Keratinocyte (primary cell): ENCODE measurements at regions not wholly inside any gene's neighbourhood (a gene's known extent, or its start where the extent isn't known, plus 50 kb on each side); places are given as distances from the start of the nearest gene placed in this dataset.

ENCODE experiments used
- DNase-seq: peaks from one replicate; pipeline ENCODE4 v3.0.0-alpha.2; 2011; ENCODE audit warnings: low read depth, missing footprints, low spot score
- FAIRE-seq: peaks from 2 replicates; lab custom pipeline; 2011; peaks lifted over from hg19 to GRCh38; lab: Jason Lieb, UNC
- H2AFZ ChIP-seq: 2 replicates; pipeline ENCODE4 v1.6.0; 2012; ENCODE audit warnings: low read length, control low read depth, inconsistent platforms; ENCODE audit not compliant: control insufficient read depth
- H3K27ac ChIP-seq: 2 replicates; pipeline ENCODE4 v1.5.1; 2011; ENCODE audit warnings: low read length; ENCODE audit not compliant: control insufficient read depth, insufficient read depth
- H3K27me3 ChIP-seq: 3 replicates; pipeline ENCODE4 v1.6.0; 2011; ENCODE audit warnings: low read length; ENCODE audit not compliant: control insufficient read depth, insufficient read depth; ENCODE audit errors: extremely low read depth
- H3K36me3 ChIP-seq, 2 experiments: 2 replicates in 1 of 2; 3 replicates in 1 of 2; pipeline ENCODE4 v1.5.1; 2011; ENCODE audit warnings: low read length in 2 of 2, mild to moderate bottlenecking in 1 of 2; ENCODE audit not compliant: control insufficient read depth in 2 of 2, insufficient read depth in 2 of 2; ENCODE audit errors: extremely low read depth in 1 of 2
- H3K4me1 ChIP-seq: 3 replicates; pipeline ENCODE4 v1.5.1; 2011; ENCODE audit warnings: low read length; ENCODE audit not compliant: control insufficient read depth, insufficient read depth; ENCODE audit errors: extremely low read depth
- H3K4me2 ChIP-seq: 3 replicates; pipeline ENCODE4 v1.6.0; 2011; ENCODE audit warnings: low read depth, low read length; ENCODE audit not compliant: control insufficient read depth, insufficient read depth; ENCODE audit errors: extremely low read depth
- H3K4me3 ChIP-seq, 3 experiments: fragments of 200-600 bp in 1 of 3; sonication (generic) in 1 of 3; 2 replicates in 2 of 3; 3 replicates in 1 of 3; pipeline ENCODE4 v1.5.1; 2011 to 2016; ENCODE audit warnings: low read length in 3 of 3, mild to moderate bottlenecking in 3 of 3, control low read depth in 2 of 3, inconsistent platforms in 1 of 3, low read depth in 1 of 3, mixed read lengths in 1 of 3, mixed run types in 1 of 3, moderate library complexity in 1 of 3; ENCODE audit not compliant: control insufficient read depth in 2 of 3, insufficient read depth in 2 of 3; ENCODE audit errors: extremely low read depth in 1 of 3
- H3K79me2 ChIP-seq: 2 replicates; pipeline ENCODE4 v1.6.0; 2012; ENCODE audit warnings: low read length; ENCODE audit not compliant: control insufficient read depth, insufficient read depth
- H3K9ac ChIP-seq: 3 replicates; pipeline ENCODE4 v1.6.0; 2011; ENCODE audit warnings: low read length; ENCODE audit not compliant: control insufficient read depth, insufficient read depth; ENCODE audit errors: extremely low read depth
- H3K9me1 ChIP-seq: 3 replicates; pipeline ENCODE4 v1.6.0; 2011; ENCODE audit warnings: low read length; ENCODE audit not compliant: control insufficient read depth, insufficient read depth; ENCODE audit errors: extremely low read depth
- H3K9me3 ChIP-seq: 2 replicates; pipeline ENCODE4 v1.5.1; 2012; ENCODE audit warnings: low read depth, low read length; ENCODE audit not compliant: control insufficient read depth
- H4K20me1 ChIP-seq: 3 replicates; pipeline ENCODE4 v1.6.0; 2011; ENCODE audit warnings: low read length; ENCODE audit not compliant: control insufficient read depth, insufficient read depth; ENCODE audit errors: extremely low read depth
- CTCF ChIP-seq, 3 experiments: IDR thresholded peaks in 1 of 3; conservative IDR thresholded peaks in 1 of 3; optimal IDR thresholded peaks in 1 of 3; 2 replicates in 2 of 3; 3 replicates in 1 of 3; pipeline versions ENCODE3 to v1.5.1; 2011; ENCODE audit warnings: low read length in 3 of 3, mild to moderate bottlenecking in 3 of 3, moderate library complexity in 2 of 3, control low read depth in 1 of 3, inconsistent platforms in 1 of 3; ENCODE audit not compliant: insufficient read depth in 2 of 3; ENCODE audit errors: extremely low read depth in 1 of 3
- EZH2 ChIP-seq: IDR thresholded peaks from one replicate; pipeline ENCODE4 v1.6.1; 2012; ENCODE audit warnings: inconsistent platforms, mild to moderate bottlenecking, low read length, moderate library complexity
- dilution Hi-C: fragments of 300-500 bp; cut with MboI; formaldehyde crosslinking; loops from one replicate; pipeline ENCODE4 v1.7.0; 2020; ENCODE audit warnings: low sequenced_read_pairs; ENCODE audit not compliant: extremely low pct_ligation_motif_present

- H3K4me1 ChIP-seq, result no peaks in the 10 kb centered on the region
- H3K27me3 ChIP-seq, result no peaks in the 10 kb centered on the region
- dilution Hi-C loops, result no loop called here
- H3K79me2 ChIP-seq, result no peaks in the 10 kb centered on the region
- no peaks in the 10 kb centered on the region for H3K36me3 ChIP-seq
- DNase-seq (no peak), FAIRE-seq (no peak)
- H3K27ac ChIP-seq, result no peak overlapping the region
- TF ChIP-seq CTCF (optimal IDR thresholded peaks at IDR 0.05 in 1 of 3, IDR thresholded peaks at IDR 0.05 in 1 of 3, conservative IDR thresholded peaks at IDR 0.05 in 1 of 3; ENCODE audit: extremely low read depth in 1 of 3, insufficient read depth in 2 of 3, low read length in 3 of 3), result no peak
- H3K9ac ChIP-seq, result no peak overlapping the region
- no peaks in the 10 kb centered on the region for H3K9me3 ChIP-seq
- H3K4me3 ChIP-seq, result no peak overlapping the region
- no peak overlapping the region for H2AFZ ChIP-seq
- no peak overlapping the region for H3K4me2 ChIP-seq
- no peaks in the 10 kb centered on the region for H3K9me1 ChIP-seq
- no peaks in the 10 kb centered on the region for H4K20me1 ChIP-seq
Observed at GRCh38 chr7:110593355-110593754, 497.6 kb upstream of the LRRN3 start.

GRCh38 chr7:110595694-110596093, 495.2 kb upstream of the LRRN3 start:
- DNase-seq (no peak), FAIRE-seq (no peak)
- no peak overlapping the region for H3K4me3 ChIP-seq
- H3K27me3 ChIP-seq, result no peaks in the 10 kb centered on the region
- H4K20me1 ChIP-seq, result no peaks in the 10 kb centered on the region
- peak in 1 of 3 experiments; percentile 17 for TF ChIP-seq CTCF (optimal IDR thresholded peaks at IDR 0.05 in 1 of 3, IDR thresholded peaks at IDR 0.05 in 1 of 3, conservative IDR thresholded peaks at IDR 0.05 in 1 of 3; ENCODE audit: extremely low read depth in 1 of 3, insufficient read depth in 2 of 3, low read length in 3 of 3)
- no peak for TF ChIP-seq EZH2
- no peaks in the 10 kb centered on the region for H3K36me3 ChIP-seq
- H3K4me2 ChIP-seq, result no peak overlapping the region
- H3K9me3 ChIP-seq, result no peaks in the 10 kb centered on the region
- H3K9me1 ChIP-seq, result no peaks in the 10 kb centered on the region
- H3K79me2 ChIP-seq, result no peaks in the 10 kb centered on the region
- no peak overlapping the region for H2AFZ ChIP-seq
- H3K27ac ChIP-seq, result no peak overlapping the region
- H3K9ac ChIP-seq, result no peak overlapping the region
- dilution Hi-C loops, result no loop called here
- H3K4me1 ChIP-seq, result no peaks in the 10 kb centered on the region
